ENCODE measurements at regions not wholly inside any gene's neighbourhood (a gene's known extent, or its start where the extent isn't known, plus 50 kb on each side); places are given as distances from the start of the nearest gene placed in this dataset.

- Histone ChIP-seq H3K27ac (ENCODE audit: low read length) (no peak overlapping the region), H3K4me2 (ENCODE audit: low read depth, low read length, poor library complexity, severe bottlenecking) (no peak overlapping the region), H3K79me2 (ENCODE audit: low read length) (no peaks in the 10 kb centered on the region), H3K9me3 (ENCODE audit: low read length) (peaks cover 12% of the 10 kb centered on the region), H2AFZ (ENCODE audit: low read length) (no peak overlapping the region), H3K4me1 (ENCODE audit: low read length) (no peaks in the 10 kb centered on the region), H3K9me2 (replicated peaks; ENCODE audit: insufficient read depth, low read length) (no peaks in the 10 kb centered on the region), H4K20me1 (ENCODE audit: insufficient read depth, low read depth, low read length) (no peaks in the 10 kb centered on the region), H3K36me3 (ENCODE audit: insufficient read depth, low read length) (no peaks in the 10 kb centered on the region), H3K4me3 (ENCODE audit: low read length) (no peak overlapping the region), H3K27me3 (ENCODE audit: low read length) (no peaks in the 10 kb centered on the region), H3K9ac (ENCODE audit: low read length) (no peak overlapping the region)
- DNase-seq, result no peak
These were observed 348.0 kb downstream of the BTBD3 start for GRCh38 chr20:12265662-12266061.

- Histone ChIP-seq H3K4me1 (ENCODE audit: low read length) (no peaks in the 10 kb centered on the region), H3K9ac (ENCODE audit: low read length) (no peak overlapping the region), H3K9me3 (ENCODE audit: low read length) (peaks cover 20% of the 10 kb centered on the region), H2AFZ (ENCODE audit: low read length) (no peak overlapping the region), H3K4me2 (ENCODE audit: low read depth, low read length, poor library complexity, severe bottlenecking) (no peak overlapping the region), H3K9me2 (replicated peaks; ENCODE audit: insufficient read depth, low read length) (no peaks in the 10 kb centered on the region), H3K4me3 (ENCODE audit: low read length) (no peak overlapping the region), H4K20me1 (ENCODE audit: insufficient read depth, low read depth, low read length) (no peaks in the 10 kb centered on the region), H3K27me3 (ENCODE audit: low read length) (no peaks in the 10 kb centered on the region), H3K79me2 (ENCODE audit: low read length) (no peaks in the 10 kb centered on the region), H3K36me3 (ENCODE audit: insufficient read depth, low read length) (no peaks in the 10 kb centered on the region), H3K27ac (ENCODE audit: low read length) (no peak overlapping the region)
- DNase-seq, result no peak
These were observed 351.9 kb downstream of the BTBD3 start for GRCh38 chr20:12269579-12269978.

- H3K79me2 ChIP-seq (ENCODE audit: low read length), result no peaks in the 10 kb centered on the region
- no peak overlapping the region for H3K4me2 ChIP-seq (ENCODE audit: low read depth, low read length, poor library complexity, severe bottlenecking)
- peaks cover 20% of the 10 kb centered on the region for H3K9me3 ChIP-seq (ENCODE audit: low read length)
- H3K36me3 ChIP-seq (ENCODE audit: insufficient read depth, low read length), result no peaks in the 10 kb centered on the region
- H4K20me1 ChIP-seq (ENCODE audit: insufficient read depth, low read depth, low read length), result no peaks in the 10 kb centered on the region
- DNase-seq, result no peak
- no peak overlapping the region for H3K9ac ChIP-seq (ENCODE audit: low read length)
- H3K4me1 ChIP-seq (ENCODE audit: low read length), result no peaks in the 10 kb centered on the region
- H3K4me3 ChIP-seq (ENCODE audit: low read length), result no peak overlapping the region
- no peak overlapping the region for H2AFZ ChIP-seq (ENCODE audit: low read length)
- H3K27ac ChIP-seq (ENCODE audit: low read length), result no peak overlapping the region
- no peaks in the 10 kb centered on the region for H3K27me3 ChIP-seq (ENCODE audit: low read length)
- H3K9me2 ChIP-seq (replicated peaks; ENCODE audit: insufficient read depth, low read length), result no peaks in the 10 kb centered on the region
These were observed 353.2 kb downstream of the BTBD3 start for GRCh38 chr20:12270863-12271262.

GRCh38 chr20:12276011-12276673, 358.4 kb downstream of the BTBD3 start:
- H3K79me2 ChIP-seq (ENCODE audit: low read length), result no peaks in the 10 kb centered on the region
- no peaks in the 10 kb centered on the region for H3K4me1 ChIP-seq (ENCODE audit: low read length)
- no peaks in the 10 kb centered on the region for H4K20me1 ChIP-seq (ENCODE audit: insufficient read depth, low read depth, low read length)
- peaks cover 22% of the 10 kb centered on the region; the same call in 1 of the 2 replicates for H3K9me3 ChIP-seq (ENCODE audit: low read length)
- H3K27ac ChIP-seq (ENCODE audit: low read length), result no peak overlapping the region
- H3K9me2 ChIP-seq (replicated peaks; ENCODE audit: insufficient read depth, low read length), result no peaks in the 10 kb centered on the region
- H3K4me3 ChIP-seq (ENCODE audit: low read length), result no peak overlapping the region
- H3K4me2 ChIP-seq (ENCODE audit: low read depth, low read length, poor library complexity, severe bottlenecking), result no peak overlapping the region
- H2AFZ ChIP-seq (ENCODE audit: low read length), result no peak overlapping the region
- no peak for DNase-seq
- H3K9ac ChIP-seq (ENCODE audit: low read length), result no peak overlapping the region
- H3K36me3 ChIP-seq (ENCODE audit: insufficient read depth, low read length), result no peaks in the 10 kb centered on the region
- H3K27me3 ChIP-seq (ENCODE audit: low read length), result no peaks in the 10 kb centered on the region

GRCh38 chr20:12287575-12287974, 369.9 kb downstream of the BTBD3 start:
- Histone ChIP-seq H2AFZ (ENCODE audit: low read length) (no peak overlapping the region), H3K9me2 (replicated peaks; ENCODE audit: insufficient read depth, low read length) (no peaks in the 10 kb centered on the region), H3K36me3 (ENCODE audit: insufficient read depth, low read length) (no peaks in the 10 kb centered on the region), H3K27me3 (ENCODE audit: low read length) (no peaks in the 10 kb centered on the region), H4K20me1 (ENCODE audit: insufficient read depth, low read depth, low read length) (no peaks in the 10 kb centered on the region), H3K4me2 (ENCODE audit: low read depth, low read length, poor library complexity, severe bottlenecking) (no peak overlapping the region), H3K4me3 (ENCODE audit: low read length) (no peak overlapping the region), H3K9me3 (ENCODE audit: low read length) (peaks cover 10% of the 10 kb centered on the region; the same call in 1 of the 2 replicates), H3K9ac (ENCODE audit: low read length) (no peak overlapping the region), H3K27ac (ENCODE audit: low read length) (no peak overlapping the region), H3K4me1 (ENCODE audit: low read length) (no peaks in the 10 kb centered on the region), H3K79me2 (ENCODE audit: low read length) (no peaks in the 10 kb centered on the region)
- DNase-seq, result no peak

GRCh38 chr20:12289465-12289864, 371.8 kb downstream of the BTBD3 start:
- H3K27me3 ChIP-seq (ENCODE audit: low read length), result no peaks in the 10 kb centered on the region
- no peaks in the 10 kb centered on the region for H4K20me1 ChIP-seq (ENCODE audit: insufficient read depth, low read depth, low read length)
- H3K4me3 ChIP-seq (ENCODE audit: low read length), result no peak overlapping the region

GRCh38 chr20:12291386-12291785, 373.7 kb downstream of the BTBD3 start:
- H2AFZ ChIP-seq (ENCODE audit: low read length), result no peak overlapping the region
- H3K9ac ChIP-seq (ENCODE audit: low read length), result no peak overlapping the region
- no peaks in the 10 kb centered on the region for H3K9me2 ChIP-seq (replicated peaks; ENCODE audit: insufficient read depth, low read length)
- H3K27me3 ChIP-seq (ENCODE audit: low read length), result no peaks in the 10 kb centered on the region
- H4K20me1 ChIP-seq (ENCODE audit: insufficient read depth, low read depth, low read length), result no peaks in the 10 kb centered on the region
- H3K4me1 ChIP-seq (ENCODE audit: low read length), result no peaks in the 10 kb centered on the region
- no peak overlapping the region for H3K4me3 ChIP-seq (ENCODE audit: low read length)
- no peak for DNase-seq
- no peak overlapping the region for H3K27ac ChIP-seq (ENCODE audit: low read length)
- peaks cover 6% of the 10 kb centered on the region; the same call in 1 of the 2 replicates for H3K9me3 ChIP-seq (ENCODE audit: low read length)
- no peak overlapping the region for H3K4me2 ChIP-seq (ENCODE audit: low read depth, low read length, poor library complexity, severe bottlenecking)
- no peaks in the 10 kb centered on the region for H3K36me3 ChIP-seq (ENCODE audit: insufficient read depth, low read length)
- H3K79me2 ChIP-seq (ENCODE audit: low read length), result no peaks in the 10 kb centered on the region

More at GRCh38 chr20:12289465-12289864, 371.8 kb downstream of the BTBD3 start:
- H3K9me2 ChIP-seq (replicated peaks; ENCODE audit: insufficient read depth, low read length), result no peaks in the 10 kb centered on the region
- no peaks in the 10 kb centered on the region for H3K36me3 ChIP-seq (ENCODE audit: insufficient read depth, low read length)
- peaks cover 10% of the 10 kb centered on the region; the same call in 1 of the 2 replicates for H3K9me3 ChIP-seq (ENCODE audit: low read length)
- H2AFZ ChIP-seq (ENCODE audit: low read length), result no peak overlapping the region
- H3K79me2 ChIP-seq (ENCODE audit: low read length), result no peaks in the 10 kb centered on the region
- no peaks in the 10 kb centered on the region for H3K4me1 ChIP-seq (ENCODE audit: low read length)
- H3K4me2 ChIP-seq (ENCODE audit: low read depth, low read length, poor library complexity, severe bottlenecking), result no peak overlapping the region
- H3K27ac ChIP-seq (ENCODE audit: low read length), result no peak overlapping the region
- no peak for DNase-seq
- no peak overlapping the region for H3K9ac ChIP-seq (ENCODE audit: low read length)

- Histone ChIP-seq H3K79me2 (ENCODE audit: low read length) (no peaks in the 10 kb centered on the region), H4K20me1 (ENCODE audit: insufficient read depth, low read depth, low read length) (no peaks in the 10 kb centered on the region), H3K9me2 (replicated peaks; ENCODE audit: insufficient read depth, low read length) (no peaks in the 10 kb centered on the region), H3K27me3 (ENCODE audit: low read length) (no peaks in the 10 kb centered on the region), H2AFZ (ENCODE audit: low read length) (no peak overlapping the region), H3K4me2 (ENCODE audit: low read depth, low read length, poor library complexity, severe bottlenecking) (no peak overlapping the region), H3K27ac (ENCODE audit: low read length) (no peak overlapping the region), H3K4me1 (ENCODE audit: low read length) (no peaks in the 10 kb centered on the region), H3K36me3 (ENCODE audit: insufficient read depth, low read length) (no peaks in the 10 kb centered on the region), H3K9ac (ENCODE audit: low read length) (no peak overlapping the region), H3K4me3 (ENCODE audit: low read length) (no peak overlapping the region), H3K9me3 (ENCODE audit: low read length) (peaks cover 20% of the 10 kb centered on the region)
- no peak for DNase-seq
These were observed 376.2 kb downstream of the BTBD3 start for GRCh38 chr20:12293900-12294299.
